ENCODE measurements at regions not wholly inside any gene's neighbourhood (a gene's known extent, or its start where the extent isn't known, plus 50 kb on each side); places are given as distances from the start of the nearest gene placed in this dataset.
"Not testable (repeated sequence)": the region's sequence is repeated elsewhere in the genome, so short reads cannot be mapped to it uniquely, and the experiment has no call there.

GRCh38 chr7:124267154-124267553 is 234.3 kb upstream of the TMEM229A start:
- FAIRE-seq, result no peak
- DNase-seq (ENCODE audit: extremely low spot score, insufficient read length, low read depth), result no peak

GRCh38 chr7:124263232-124263827 is 230.5 kb upstream of the TMEM229A start:
- no peak for DNase-seq (ENCODE audit: extremely low spot score, insufficient read length, low read depth)
- FAIRE-seq, result peak; percentile 42

- FAIRE-seq, result no peak
- no peak for DNase-seq (ENCODE audit: extremely low spot score, insufficient read length, low read depth)
Measured at GRCh38 chr7:124261710-124262109, 228.8 kb upstream of the TMEM229A start.

DNA sequence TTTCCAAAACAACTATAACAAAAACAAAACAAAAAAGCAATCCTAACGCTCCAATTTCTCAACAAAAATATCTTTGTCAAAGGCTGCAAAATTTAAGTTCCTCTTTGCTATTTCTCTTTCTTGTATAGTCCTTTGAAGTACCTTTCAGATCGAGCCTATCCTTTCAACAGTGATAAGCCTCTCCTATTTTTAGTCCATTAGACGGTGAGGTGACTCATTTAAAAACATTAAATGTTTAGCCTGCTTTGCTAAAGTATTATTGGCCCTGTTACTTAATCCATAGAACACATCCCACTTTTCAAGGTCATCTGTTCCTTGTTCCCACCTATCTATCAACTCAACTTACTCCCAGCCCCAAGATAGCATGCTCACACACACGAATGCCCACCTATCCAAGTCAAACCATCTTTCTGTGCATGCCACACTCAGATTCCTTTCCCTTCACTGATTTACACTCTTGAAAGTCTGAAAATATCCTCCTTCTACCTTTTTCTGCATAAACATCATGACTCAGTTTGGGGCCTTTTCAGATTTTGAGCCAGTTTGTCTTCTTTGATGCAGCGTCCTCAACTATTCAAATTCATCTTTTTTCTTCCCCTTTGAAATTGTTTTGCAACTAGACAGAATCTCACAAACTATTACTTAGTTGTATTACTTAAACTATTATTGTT is 224.9 kb upstream of the TMEM229A start:
- no peak for FAIRE-seq
- no peak for DNase-seq (ENCODE audit: extremely low spot score, insufficient read length, low read depth)

GRCh38 chr7:124255041-124255655 is 222.3 kb upstream of the TMEM229A start:
- FAIRE-seq (no peak), DNase-seq (ENCODE audit: extremely low spot score, insufficient read length, low read depth) (no peak)

GRCh38 chr7:124254396-124254795 is 221.5 kb upstream of the TMEM229A start:
- no peak for DNase-seq (ENCODE audit: extremely low spot score, insufficient read length, low read depth)
- FAIRE-seq, result no peak

DNA sequence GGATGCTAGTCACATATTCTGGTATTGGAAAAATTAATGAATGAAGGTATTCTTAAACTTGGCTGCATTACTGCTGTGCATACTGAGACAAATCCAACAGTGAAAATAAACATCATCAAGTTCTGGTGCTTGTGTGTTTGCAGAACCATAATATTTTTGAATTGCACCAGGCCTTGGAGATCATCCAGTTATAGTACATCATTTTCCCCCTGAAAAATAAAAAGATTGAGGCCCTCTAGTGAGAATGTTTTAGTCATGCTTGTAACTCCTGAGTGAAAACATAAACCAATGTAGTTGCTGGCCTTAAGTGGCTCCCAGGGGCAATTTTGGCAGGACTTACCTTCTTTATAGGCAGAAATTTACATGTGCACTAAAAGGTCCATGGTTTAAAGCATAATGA is 218.8 kb upstream of the TMEM229A start:
- FAIRE-seq, result no peak
- no peak for DNase-seq (ENCODE audit: extremely low spot score, insufficient read length, low read depth)

DNA sequence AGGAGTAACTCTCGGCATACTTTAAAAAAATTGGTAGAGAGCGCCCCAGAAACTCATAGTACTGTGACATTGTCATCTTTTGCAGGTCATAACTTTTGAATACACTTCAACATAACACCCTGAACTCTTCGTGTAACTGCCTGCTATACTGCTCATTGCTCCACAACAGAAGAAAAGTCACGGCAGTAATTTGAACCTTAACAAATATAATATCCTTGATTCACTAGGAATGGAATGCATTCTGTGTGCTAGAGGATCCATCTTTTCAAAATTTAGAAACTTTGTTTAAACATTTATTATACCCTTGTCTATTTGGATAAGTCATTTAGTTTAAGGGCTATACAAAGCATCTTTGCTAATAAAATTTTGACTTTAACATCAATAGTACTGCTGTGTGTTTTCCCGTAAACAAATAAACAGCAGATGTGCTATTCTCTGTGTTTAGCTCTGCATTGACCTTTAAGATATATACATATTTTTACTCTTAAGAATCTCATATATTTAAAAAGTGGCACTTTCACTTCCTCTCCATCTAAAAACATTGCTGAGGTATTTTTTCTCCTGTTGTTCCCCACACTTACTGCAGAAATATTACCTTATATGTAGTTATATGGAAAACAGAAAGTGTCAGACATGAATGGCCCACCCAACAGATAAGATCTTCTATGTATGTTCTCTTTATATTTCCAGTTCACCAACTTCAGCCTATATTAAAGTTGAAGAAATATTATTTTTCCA is 217.6 kb upstream of the TMEM229A start:
- DNase-seq (ENCODE audit: extremely low spot score, insufficient read length, low read depth) (no peak), FAIRE-seq (no peak)

DNA sequence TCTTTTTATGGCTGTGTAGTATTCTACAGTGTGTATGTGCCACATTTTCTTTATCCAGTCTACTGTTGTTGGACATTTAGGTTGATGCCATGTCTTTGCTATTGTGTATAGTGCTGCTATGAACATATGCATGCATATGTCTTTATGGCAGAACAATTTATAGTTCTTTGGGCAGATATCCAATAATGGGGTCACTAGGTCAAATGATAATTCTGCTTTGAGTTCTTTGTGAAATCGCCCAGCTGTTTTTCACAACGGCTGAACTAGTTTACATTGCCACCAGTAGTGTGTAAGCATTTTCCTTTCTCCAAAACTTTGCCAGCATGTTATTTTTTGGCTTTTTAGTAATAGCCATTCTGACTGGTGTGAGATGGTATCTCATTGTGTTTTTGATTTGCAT is 214.8 kb upstream of the TMEM229A start:
- FAIRE-seq (no peak), DNase-seq (ENCODE audit: extremely low spot score, insufficient read length, low read depth) (no peak)

GRCh38 chr7:124246262-124246863 is 213.5 kb upstream of the TMEM229A start:
- FAIRE-seq (no peak), DNase-seq (ENCODE audit: extremely low spot score, insufficient read length, low read depth) (no peak)

GRCh38 chr7:124244469-124244868 is 211.6 kb upstream of the TMEM229A start:
- not testable (repeated sequence) for DNase-seq (ENCODE audit: extremely low spot score, insufficient read length, low read depth); FAIRE-seq

DNA sequence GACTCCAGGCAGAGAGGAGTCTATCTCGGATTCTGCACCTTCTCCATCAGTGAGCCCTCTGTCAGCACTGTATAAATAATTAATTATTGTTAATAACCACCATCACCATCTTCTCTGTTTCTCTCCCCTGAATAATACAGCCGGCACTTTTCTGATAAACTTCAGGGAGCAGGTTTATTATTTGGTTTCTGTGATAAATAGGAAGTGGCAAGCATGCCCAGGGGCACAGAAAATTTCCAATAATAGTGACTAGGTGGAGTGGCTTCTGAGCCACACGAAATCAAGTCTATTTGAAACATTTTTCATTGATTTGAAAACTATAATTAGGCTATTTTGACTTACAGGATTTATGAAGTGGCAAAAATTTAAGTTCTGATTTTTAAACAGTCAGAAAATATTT is 186.8 kb upstream of the TMEM229A start:
- FAIRE-seq (no peak), DNase-seq (ENCODE audit: extremely low spot score, insufficient read length, low read depth) (no peak)

DNA sequence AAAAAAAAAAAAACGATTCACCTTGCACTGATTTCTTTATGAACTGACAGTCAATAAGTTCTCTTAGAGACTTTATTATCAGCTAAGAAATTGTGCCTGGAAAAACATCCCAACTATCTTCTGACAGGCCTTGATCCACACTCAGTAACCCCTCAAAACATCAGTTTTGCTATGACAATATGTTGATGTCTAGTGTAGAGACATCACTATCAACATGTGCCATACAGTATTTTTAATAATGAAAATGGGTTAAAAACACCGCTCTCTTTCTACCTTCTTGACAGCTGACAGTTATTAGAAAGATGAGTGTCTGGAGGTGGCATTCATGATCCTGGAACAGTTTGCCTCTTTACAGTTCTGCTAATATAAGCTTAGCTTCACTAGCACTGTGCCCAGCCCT is 175.8 kb upstream of the TMEM229A start:
- no peak for FAIRE-seq
- no peak for DNase-seq (ENCODE audit: extremely low spot score, insufficient read length, low read depth)

DNA sequence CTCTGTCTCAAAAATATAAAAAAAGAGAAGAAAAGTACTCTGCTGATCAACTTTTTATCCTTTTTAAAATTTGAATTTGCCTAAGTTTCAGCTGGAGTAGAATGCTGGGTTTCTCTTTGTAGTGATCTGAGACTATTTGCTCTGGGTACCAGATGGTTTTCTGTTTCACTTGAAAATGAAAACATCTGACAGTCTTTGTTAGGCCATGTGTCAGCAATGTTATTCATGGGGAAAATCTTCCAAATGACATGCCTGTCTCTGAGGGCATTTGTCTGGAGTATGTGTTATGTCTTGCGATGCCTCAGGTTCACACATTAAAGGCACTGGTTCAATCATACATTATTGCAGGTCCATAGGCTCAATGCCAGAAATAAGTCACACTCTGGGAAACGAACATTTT is 175.3 kb upstream of the TMEM229A start:
- DNase-seq (ENCODE audit: extremely low spot score, insufficient read length, low read depth) (no peak), FAIRE-seq (no peak)

- DNase-seq (ENCODE audit: extremely low spot score, insufficient read length, low read depth), result no peak
- FAIRE-seq, result no peak
Measured at GRCh38 chr7:124205526-124205925, 172.7 kb upstream of the TMEM229A start.

GRCh38 chr7:124202546-124202945 is 169.7 kb upstream of the TMEM229A start:
- FAIRE-seq (no peak), DNase-seq (ENCODE audit: extremely low spot score, insufficient read length, low read depth) (no peak)

GRCh38 chr7:124201768-124202349 is 169.0 kb upstream of the TMEM229A start:
- FAIRE-seq (no peak), DNase-seq (ENCODE audit: extremely low spot score, insufficient read length, low read depth) (no peak)

GRCh38 chr7:124196519-124196918 is 163.7 kb upstream of the TMEM229A start:
- FAIRE-seq, result no peak
- DNase-seq (ENCODE audit: extremely low spot score, insufficient read length, low read depth), result no peak

DNA sequence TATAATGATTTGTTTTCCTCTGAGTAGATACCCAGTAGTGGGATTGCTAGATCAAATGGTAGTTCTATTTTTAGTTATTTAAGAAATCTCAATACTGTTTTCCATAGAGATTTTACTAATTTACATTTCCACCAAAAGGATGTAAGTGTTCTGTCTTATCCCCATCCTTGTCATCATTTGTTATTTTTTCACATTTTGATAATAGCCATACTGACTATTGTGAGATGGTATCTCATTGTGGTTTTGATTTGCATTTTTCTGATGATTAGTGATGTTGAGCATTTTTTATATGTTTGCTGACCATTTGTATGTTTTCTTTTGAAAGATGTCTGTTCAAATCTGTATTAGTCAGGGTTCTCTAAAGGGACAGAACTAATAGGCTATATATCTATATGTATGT is 160.0 kb upstream of the TMEM229A start:
- no peak for FAIRE-seq
- no peak for DNase-seq (ENCODE audit: extremely low spot score, insufficient read length, low read depth)

DNA sequence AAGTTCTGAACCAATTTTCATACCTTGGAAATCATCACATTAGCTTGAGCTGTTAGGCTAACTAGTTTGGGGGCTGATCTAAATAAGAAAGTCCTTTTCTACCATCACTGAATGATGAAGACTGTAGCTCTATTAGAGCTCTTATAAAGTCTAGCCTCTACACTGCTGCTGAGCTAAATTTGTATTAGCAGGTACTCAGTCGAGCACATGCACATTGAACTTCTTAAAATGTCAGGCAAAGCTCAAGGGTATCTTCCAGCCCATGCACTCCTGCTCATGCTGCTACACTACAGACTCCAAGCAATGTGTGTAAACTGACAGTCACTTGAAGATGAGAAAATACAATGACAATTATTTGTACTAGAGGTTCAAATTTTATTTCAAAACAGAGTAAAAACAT is 158.8 kb upstream of the TMEM229A start:
- FAIRE-seq (no peak), DNase-seq (ENCODE audit: extremely low spot score, insufficient read length, low read depth) (no peak)

Data from GM18507 (cell line).